HepG2 (cell line): ENCODE measurements at regions not wholly inside any gene's neighbourhood (a gene's known extent, or its start where the extent isn't known, plus 50 kb on each side); places are given as distances from the start of the nearest gene placed in this dataset.

Experiments
- ZNF136 ChIP-seq: sonication (generic); formaldehyde crosslinking; IDR thresholded peaks from 2 replicates; pipeline ENCODE4 v1.8.1; 2022; ENCODE audit warnings: low read depth, mild to moderate bottlenecking, moderate library complexity, missing genetic modification reagents
- ZNF703 ChIP-seq: sonication (generic); formaldehyde crosslinking; IDR thresholded peaks from 2 replicates; pipeline ENCODE4 v1.5.1; 2020; ENCODE audit warnings: missing genetic modification reagents, mild to moderate bottlenecking, moderate library complexity, borderline replicate concordance
- ZNF724P ChIP-seq: sonication (generic); formaldehyde crosslinking; IDR thresholded peaks from 2 replicates; pipeline ENCODE4 v1.8.0; 2022; ENCODE audit warnings: missing genetic modification reagents, borderline replicate concordance
- TF ChIP-seq, protein P1 (sequence below): sonication (generic); formaldehyde crosslinking; IDR thresholded peaks from 2 replicates; pipeline ENCODE4 v1.5.0; 2020; ENCODE audit warnings: mild to moderate bottlenecking, missing genetic modification reagents
- TF ChIP-seq, protein P2 (sequence below): sonication (generic); formaldehyde crosslinking; IDR thresholded peaks from 2 replicates; pipeline ENCODE4 v1.5.1; 2020; ENCODE audit warnings: mild to moderate bottlenecking, missing genetic modification reagents, moderate library complexity
- TF ChIP-seq, protein P3 (sequence below): sonication (generic); formaldehyde crosslinking; IDR thresholded peaks from 2 replicates; pipeline ENCODE4 v1.4.0; 2020; ENCODE audit warnings: missing genetic modification reagents, borderline replicate concordance
- TF ChIP-seq, protein P4 (sequence below): sonication (generic); formaldehyde crosslinking; IDR thresholded peaks from 2 replicates; pipeline ENCODE4 v1.4.0; 2020; ENCODE audit warnings: missing genetic modification reagents

DNA sequence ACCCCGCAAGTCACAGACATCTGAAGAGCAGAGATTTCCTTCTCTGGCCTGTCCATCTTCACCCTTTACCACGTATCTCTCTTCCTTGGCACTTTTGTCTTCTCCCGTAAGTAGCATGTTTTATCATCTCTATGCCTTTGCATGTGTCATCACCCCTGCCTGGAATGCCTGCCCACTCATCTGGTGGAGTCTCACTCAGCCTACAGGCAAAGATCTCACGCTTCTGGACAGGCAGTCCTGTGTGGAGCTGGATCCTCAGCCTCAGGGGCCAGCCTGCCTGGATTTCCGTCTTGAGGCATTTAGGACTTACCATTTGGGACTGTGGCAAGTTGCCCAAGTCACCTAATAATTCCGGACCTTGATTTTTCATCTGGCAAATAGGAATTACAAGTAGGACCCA, 114.3 kb upstream of the CACNA2D3 start (continued):
- TF ChIP-seq, protein P1, sequence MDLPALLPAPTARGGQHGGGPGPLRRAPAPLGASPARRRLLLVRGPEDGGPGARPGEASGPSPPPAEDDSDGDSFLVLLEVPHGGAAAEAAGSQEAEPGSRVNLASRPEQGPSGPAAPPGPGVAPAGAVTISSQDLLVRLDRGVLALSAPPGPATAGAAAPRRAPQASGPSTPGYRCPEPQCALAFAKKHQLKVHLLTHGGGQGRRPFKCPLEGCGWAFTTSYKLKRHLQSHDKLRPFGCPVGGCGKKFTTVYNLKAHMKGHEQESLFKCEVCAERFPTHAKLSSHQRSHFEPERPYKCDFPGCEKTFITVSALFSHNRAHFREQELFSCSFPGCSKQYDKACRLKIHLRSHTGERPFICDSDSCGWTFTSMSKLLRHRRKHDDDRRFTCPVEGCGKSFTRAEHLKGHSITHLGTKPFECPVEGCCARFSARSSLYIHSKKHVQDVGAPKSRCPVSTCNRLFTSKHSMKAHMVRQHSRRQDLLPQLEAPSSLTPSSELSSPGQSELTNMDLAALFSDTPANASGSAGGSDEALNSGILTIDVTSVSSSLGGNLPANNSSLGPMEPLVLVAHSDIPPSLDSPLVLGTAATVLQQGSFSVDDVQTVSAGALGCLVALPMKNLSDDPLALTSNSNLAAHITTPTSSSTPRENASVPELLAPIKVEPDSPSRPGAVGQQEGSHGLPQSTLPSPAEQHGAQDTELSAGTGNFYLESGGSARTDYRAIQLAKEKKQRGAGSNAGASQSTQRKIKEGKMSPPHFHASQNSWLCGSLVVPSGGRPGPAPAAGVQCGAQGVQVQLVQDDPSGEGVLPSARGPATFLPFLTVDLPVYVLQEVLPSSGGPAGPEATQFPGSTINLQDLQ (CRISPR knock-in tag), result no peak
- TF ChIP-seq ZNF136 (CRISPR knock-in tag) (no peak), ZNF724P (CRISPR knock-in tag) (no peak), ZNF703 (CRISPR knock-in tag) (no peak)
- TF ChIP-seq, protein P2, sequence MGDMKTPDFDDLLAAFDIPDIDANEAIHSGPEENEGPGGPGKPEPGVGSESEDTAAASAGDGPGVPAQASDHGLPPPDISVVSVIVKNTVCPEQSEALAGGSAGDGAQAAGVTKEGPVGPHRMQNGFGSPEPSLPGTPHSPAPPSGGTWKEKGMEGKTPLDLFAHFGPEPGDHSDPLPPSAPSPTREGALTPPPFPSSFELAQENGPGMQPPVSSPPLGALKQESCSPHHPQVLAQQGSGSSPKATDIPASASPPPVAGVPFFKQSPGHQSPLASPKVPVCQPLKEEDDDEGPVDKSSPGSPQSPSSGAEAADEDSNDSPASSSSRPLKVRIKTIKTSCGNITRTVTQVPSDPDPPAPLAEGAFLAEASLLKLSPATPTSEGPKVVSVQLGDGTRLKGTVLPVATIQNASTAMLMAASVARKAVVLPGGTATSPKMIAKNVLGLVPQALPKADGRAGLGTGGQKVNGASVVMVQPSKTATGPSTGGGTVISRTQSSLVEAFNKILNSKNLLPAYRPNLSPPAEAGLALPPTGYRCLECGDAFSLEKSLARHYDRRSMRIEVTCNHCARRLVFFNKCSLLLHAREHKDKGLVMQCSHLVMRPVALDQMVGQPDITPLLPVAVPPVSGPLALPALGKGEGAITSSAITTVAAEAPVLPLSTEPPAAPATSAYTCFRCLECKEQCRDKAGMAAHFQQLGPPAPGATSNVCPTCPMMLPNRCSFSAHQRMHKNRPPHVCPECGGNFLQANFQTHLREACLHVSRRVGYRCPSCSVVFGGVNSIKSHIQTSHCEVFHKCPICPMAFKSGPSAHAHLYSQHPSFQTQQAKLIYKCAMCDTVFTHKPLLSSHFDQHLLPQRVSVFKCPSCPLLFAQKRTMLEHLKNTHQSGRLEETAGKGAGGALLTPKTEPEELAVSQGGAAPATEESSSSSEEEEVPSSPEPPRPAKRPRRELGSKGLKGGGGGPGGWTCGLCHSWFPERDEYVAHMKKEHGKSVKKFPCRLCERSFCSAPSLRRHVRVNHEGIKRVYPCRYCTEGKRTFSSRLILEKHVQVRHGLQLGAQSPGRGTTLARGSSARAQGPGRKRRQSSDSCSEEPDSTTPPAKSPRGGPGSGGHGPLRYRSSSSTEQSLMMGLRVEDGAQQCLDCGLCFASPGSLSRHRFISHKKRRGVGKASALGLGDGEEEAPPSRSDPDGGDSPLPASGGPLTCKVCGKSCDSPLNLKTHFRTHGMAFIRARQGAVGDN (CRISPR knock-in tag), result no peak
- TF ChIP-seq, protein P3, sequence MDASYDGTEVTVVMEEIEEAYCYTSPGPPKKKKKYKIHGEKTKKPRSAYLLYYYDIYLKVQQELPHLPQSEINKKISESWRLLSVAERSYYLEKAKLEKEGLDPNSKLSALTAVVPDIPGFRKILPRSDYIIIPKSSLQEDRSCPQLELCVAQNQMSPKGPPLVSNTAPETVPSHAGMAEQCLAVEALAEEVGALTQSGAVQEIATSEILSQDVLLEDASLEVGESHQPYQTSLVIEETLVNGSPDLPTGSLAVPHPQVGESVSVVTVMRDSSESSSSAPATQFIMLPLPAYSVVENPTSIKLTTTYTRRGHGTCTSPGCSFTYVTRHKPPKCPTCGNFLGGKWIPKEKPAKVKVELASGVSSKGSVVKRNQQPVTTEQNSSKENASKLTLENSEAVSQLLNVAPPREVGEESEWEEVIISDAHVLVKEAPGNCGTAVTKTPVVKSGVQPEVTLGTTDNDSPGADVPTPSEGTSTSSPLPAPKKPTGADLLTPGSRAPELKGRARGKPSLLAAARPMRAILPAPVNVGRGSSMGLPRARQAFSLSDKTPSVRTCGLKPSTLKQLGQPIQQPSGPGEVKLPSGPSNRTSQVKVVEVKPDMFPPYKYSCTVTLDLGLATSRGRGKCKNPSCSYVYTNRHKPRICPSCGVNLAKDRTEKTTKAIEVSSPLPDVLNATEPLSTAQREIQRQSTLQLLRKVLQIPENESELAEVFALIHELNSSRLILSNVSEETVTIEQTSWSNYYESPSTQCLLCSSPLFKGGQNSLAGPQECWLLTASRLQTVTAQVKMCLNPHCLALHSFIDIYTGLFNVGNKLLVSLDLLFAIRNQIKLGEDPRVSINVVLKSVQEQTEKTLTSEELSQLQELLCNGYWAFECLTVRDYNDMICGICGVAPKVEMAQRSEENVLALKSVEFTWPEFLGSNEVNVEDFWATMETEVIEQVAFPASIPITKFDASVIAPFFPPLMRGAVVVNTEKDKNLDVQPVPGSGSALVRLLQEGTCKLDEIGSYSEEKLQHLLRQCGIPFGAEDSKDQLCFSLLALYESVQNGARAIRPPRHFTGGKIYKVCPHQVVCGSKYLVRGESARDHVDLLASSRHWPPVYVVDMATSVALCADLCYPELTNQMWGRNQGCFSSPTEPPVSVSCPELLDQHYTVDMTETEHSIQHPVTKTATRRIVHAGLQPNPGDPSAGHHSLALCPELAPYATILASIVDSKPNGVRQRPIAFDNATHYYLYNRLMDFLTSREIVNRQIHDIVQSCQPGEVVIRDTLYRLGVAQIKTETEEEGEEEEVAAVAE (CRISPR knock-in tag), result no peak
- TF ChIP-seq, protein P4, sequence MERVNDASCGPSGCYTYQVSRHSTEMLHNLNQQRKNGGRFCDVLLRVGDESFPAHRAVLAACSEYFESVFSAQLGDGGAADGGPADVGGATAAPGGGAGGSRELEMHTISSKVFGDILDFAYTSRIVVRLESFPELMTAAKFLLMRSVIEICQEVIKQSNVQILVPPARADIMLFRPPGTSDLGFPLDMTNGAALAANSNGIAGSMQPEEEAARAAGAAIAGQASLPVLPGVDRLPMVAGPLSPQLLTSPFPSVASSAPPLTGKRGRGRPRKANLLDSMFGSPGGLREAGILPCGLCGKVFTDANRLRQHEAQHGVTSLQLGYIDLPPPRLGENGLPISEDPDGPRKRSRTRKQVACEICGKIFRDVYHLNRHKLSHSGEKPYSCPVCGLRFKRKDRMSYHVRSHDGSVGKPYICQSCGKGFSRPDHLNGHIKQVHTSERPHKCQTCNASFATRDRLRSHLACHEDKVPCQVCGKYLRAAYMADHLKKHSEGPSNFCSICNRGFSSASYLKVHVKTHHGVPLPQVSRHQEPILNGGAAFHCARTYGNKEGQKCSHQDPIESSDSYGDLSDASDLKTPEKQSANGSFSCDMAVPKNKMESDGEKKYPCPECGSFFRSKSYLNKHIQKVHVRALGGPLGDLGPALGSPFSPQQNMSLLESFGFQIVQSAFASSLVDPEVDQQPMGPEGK, result no peak
